HFFc6 (cell line): ENCODE measurements at regions not wholly inside any gene's neighbourhood (a gene's known extent, or its start where the extent isn't known, plus 50 kb on each side); places are given as distances from the start of the nearest gene placed in this dataset.

Experiments
- DNase-seq: peaks from one replicate; pipeline ENCODE4 v3.0.0-alpha.2; 2018
- H3K27ac Mint-ChIP-seq: 2 replicates; pipeline ENCODE4 v1.8.0; 2020; ENCODE audit warnings: mild to moderate bottlenecking, mixed read lengths
- H3K27me3 Mint-ChIP-seq: 2 replicates; pipeline ENCODE4 v1.8.0; 2021; ENCODE audit warnings: mild to moderate bottlenecking, moderate library complexity, mixed read lengths; ENCODE audit not compliant: insufficient read depth
- H3K36me3 Mint-ChIP-seq: 2 replicates; pipeline ENCODE4 v1.8.0; 2021; ENCODE audit warnings: low read depth, mixed read lengths
- H3K4me1 Mint-ChIP-seq: 2 replicates; pipeline ENCODE4 v1.8.0; 2020; ENCODE audit warnings: low read depth, mixed read lengths
- H3K4me3 Mint-ChIP-seq: 2 replicates; pipeline ENCODE4 v1.8.0; 2020; ENCODE audit warnings: mild to moderate bottlenecking, moderate library complexity, mixed read lengths
- H3K9me3 Mint-ChIP-seq: 2 replicates; pipeline ENCODE4 v1.8.0; 2020; ENCODE audit warnings: mild to moderate bottlenecking, mixed read lengths
- TF ChIP-seq, protein P1 (sequence below): fragments of 200-600 bp; sonication (generic); IDR thresholded peaks from 2 replicates; pipeline ENCODE4 v1.5.0; 2021; ENCODE audit warnings: antibody characterized with exemption, mild to moderate bottlenecking

DNA sequence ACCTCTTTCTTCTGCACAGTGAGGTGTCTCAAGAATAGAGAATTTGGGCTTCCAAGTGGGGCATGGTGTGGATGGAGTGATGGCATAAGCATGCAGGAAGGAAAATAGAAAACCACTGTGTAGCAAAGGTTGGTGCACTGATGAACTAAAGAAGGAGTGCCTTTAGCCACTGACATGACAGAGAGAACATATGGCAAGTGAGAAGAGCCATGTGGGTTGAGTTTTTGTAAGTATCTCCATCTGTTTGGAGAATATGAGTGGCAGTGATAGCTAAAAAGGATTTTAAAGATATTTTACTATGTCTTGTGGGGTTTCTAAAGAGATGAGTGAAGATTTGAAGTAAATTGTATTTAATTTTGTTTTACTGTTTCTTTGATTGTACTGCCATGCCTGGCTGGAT is 160.5 kb upstream of the GRIK2 start:
- no peaks in the 10 kb centered on the region for H3K9me3 Mint-ChIP-seq
- H3K27ac Mint-ChIP-seq, result no peak overlapping the region
- no peaks in the 10 kb centered on the region for H3K36me3 Mint-ChIP-seq
- no peak overlapping the region for H3K4me3 Mint-ChIP-seq
- peaks cover 8% of the 10 kb centered on the region; the same call in 1 of the 2 replicates for H3K4me1 Mint-ChIP-seq
- DNase-seq, result no peak
- TF ChIP-seq, protein P1, sequence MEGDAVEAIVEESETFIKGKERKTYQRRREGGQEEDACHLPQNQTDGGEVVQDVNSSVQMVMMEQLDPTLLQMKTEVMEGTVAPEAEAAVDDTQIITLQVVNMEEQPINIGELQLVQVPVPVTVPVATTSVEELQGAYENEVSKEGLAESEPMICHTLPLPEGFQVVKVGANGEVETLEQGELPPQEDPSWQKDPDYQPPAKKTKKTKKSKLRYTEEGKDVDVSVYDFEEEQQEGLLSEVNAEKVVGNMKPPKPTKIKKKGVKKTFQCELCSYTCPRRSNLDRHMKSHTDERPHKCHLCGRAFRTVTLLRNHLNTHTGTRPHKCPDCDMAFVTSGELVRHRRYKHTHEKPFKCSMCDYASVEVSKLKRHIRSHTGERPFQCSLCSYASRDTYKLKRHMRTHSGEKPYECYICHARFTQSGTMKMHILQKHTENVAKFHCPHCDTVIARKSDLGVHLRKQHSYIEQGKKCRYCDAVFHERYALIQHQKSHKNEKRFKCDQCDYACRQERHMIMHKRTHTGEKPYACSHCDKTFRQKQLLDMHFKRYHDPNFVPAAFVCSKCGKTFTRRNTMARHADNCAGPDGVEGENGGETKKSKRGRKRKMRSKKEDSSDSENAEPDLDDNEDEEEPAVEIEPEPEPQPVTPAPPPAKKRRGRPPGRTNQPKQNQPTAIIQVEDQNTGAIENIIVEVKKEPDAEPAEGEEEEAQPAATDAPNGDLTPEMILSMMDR, result no peak
- no peaks in the 10 kb centered on the region for H3K27me3 Mint-ChIP-seq

DNA sequence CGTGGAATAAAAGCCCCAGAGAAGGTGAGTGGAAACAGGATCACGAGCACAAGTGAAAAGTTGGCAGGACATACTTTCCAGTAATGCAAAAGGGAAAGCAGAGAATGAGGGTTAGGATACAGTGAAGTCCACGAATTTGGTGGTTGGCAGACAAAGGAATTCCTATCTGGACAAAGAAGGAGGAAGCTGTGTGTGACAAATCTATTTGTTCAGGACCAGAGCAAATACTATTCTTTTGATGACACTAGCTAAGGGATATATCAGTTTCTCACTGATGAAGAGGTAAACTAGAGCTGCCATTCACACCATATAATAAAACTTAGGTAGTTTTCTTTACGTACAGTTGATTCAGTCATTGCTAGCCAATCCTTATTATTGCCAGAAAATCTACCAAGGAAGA is 156.8 kb upstream of the GRIK2 start:
- no peaks in the 10 kb centered on the region for H3K36me3 Mint-ChIP-seq
- no peak overlapping the region for H3K4me3 Mint-ChIP-seq
- TF ChIP-seq, protein P1, result no peak
- no peak for DNase-seq
- H3K9me3 Mint-ChIP-seq, result no peaks in the 10 kb centered on the region
- H3K4me1 Mint-ChIP-seq, result peaks cover 4% of the 10 kb centered on the region; the same call in 1 of the 2 replicates
- no peaks in the 10 kb centered on the region for H3K27me3 Mint-ChIP-seq
- no peak overlapping the region for H3K27ac Mint-ChIP-seq

DNA sequence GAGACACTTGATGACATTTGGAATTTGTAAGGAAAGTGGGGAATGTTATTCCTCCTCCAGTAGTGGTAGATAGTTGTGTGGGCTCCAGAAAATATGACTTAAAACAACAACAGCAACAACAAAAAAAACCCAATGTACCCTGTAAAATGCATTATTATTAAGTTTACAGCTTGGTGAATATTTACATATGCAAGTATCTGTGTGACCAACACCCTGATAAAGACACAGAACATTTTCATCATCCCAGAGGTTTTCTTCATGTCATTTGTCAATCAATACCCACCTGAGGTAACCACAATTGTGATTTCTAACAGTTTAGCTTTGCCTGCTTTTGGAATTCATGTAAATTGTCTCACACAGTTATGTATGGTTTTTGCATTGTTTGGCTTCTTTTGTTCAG is 152.1 kb upstream of the GRIK2 start:
- DNase-seq, result no peak
- H3K27me3 Mint-ChIP-seq, result no peaks in the 10 kb centered on the region
- H3K36me3 Mint-ChIP-seq, result no peaks in the 10 kb centered on the region
- H3K4me3 Mint-ChIP-seq, result no peak overlapping the region
- H3K4me1 Mint-ChIP-seq, result no peaks in the 10 kb centered on the region
- TF ChIP-seq, protein P1, result no peak
- H3K27ac Mint-ChIP-seq, result no peak overlapping the region
- no peaks in the 10 kb centered on the region for H3K9me3 Mint-ChIP-seq

DNA sequence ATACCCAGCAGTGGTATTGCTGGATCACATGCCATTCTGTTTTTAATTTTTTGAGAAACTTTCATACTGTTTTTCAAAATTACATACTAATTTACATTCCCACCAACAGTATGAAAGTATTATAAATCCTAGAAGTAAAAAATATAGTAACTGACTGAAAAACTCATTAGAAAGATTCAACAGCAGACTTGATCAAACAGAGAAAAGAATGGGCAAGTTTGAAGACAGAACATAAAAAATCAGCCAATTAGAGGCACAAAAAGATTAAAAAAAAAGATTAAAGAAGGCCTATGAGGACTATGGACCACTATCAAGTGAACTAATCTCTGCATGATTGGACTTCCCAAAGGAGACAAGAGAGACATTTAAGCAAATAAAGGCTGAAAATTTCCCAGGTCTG is 144.0 kb upstream of the GRIK2 start:
- H3K9me3 Mint-ChIP-seq, result peaks cover 18% of the 10 kb centered on the region

DNA sequence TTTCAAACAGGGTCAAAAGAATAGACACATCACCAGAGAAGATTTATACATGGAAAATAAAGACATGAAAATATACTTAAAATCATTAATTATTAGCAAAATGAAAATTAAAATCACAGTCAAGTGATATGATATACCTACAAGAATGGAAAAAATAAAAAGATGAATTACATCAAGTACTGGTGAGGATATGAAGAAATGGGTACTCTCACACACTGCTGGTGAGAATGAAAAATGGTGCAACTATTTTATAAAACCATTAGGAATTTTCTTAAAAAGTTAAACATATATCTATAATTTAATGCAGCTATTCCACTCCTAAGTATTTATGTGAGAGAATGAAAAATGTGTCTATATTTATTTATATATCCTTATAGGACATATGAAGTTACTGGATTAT is 136.3 kb upstream of the GRIK2 start:
- TF ChIP-seq, protein P1, result no peak
- no peak for DNase-seq
- Mint-ChIP-seq H3K27me3 (no peaks in the 10 kb centered on the region), H3K9me3 (peaks cover 4% of the 10 kb centered on the region), H3K27ac (no peak overlapping the region), H3K4me1 (peaks cover 22% of the 10 kb centered on the region), H3K4me3 (no peak overlapping the region), H3K36me3 (0 out of 2 replicates have a peak, but pooled peaks cover 3% of the 10 kb centered on the region)

More for the DNA sequence above, 144.0 kb upstream of the GRIK2 start:
- H3K36me3 Mint-ChIP-seq, result peaks cover 6% of the 10 kb centered on the region
- H3K4me1 Mint-ChIP-seq, result no peaks in the 10 kb centered on the region
- H3K4me3 Mint-ChIP-seq, result no peak overlapping the region
- no peak for DNase-seq
- H3K27me3 Mint-ChIP-seq, result 0 out of 2 replicates have a peak, but pooled peaks cover 1% of the 10 kb centered on the region
- H3K27ac Mint-ChIP-seq, result no peak overlapping the region
- TF ChIP-seq, protein P1, result no peak

DNA sequence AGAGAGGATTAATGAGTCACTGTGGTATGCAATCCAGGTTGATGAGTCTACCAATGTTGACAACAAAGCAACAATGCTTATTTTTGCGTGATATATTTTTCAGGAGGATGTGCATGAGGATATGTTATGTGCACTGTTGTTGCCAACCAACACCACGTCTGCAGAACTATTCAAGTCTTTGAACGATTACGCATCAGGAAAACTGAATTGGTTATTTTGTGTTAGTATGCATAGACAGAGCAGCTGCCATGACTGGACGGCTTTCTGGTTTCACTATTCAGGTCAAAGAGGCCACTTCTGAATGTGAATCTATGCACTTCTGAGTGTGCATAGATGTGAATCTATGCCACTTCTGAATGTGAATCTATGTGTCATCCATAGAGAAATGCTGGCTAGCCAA is 134.0 kb upstream of the GRIK2 start:
- H3K9me3 Mint-ChIP-seq, result peaks cover 4% of the 10 kb centered on the region
- no peak overlapping the region for H3K4me3 Mint-ChIP-seq
- H3K27ac Mint-ChIP-seq, result no peak overlapping the region
- no peaks in the 10 kb centered on the region for H3K27me3 Mint-ChIP-seq
- DNase-seq, result no peak
- TF ChIP-seq, protein P1, result no peak
- 0 out of 2 replicates have a peak, but pooled peaks cover 3% of the 10 kb centered on the region for H3K36me3 Mint-ChIP-seq
- H3K4me1 Mint-ChIP-seq, result peaks cover 22% of the 10 kb centered on the region
